Retina (tissue), 1 donor: ENCODE measurements at regions not wholly inside any gene's neighbourhood (a gene's known extent, or its start where the extent isn't known, plus 50 kb on each side); places are given as distances from the start of the nearest gene placed in this dataset.
"Not testable (repeated sequence)": the region's sequence is repeated elsewhere in the genome, so short reads cannot be mapped to it uniquely, and the experiment has no call there.

Source experiments
- DNase-seq: peaks from one replicate; pipeline ENCODE4 v3.0.0-alpha.2; 2016

GRCh38 chr1:233790662-233791371 lies 113.7 kb upstream of the SLC35F3 start:
- DNase-seq: peak; percentile 71

GRCh38 chr1:233791372-233791703 lies 113.1 kb upstream of the SLC35F3 start:
- DNase-seq: no peak

- DNase-seq: peak; percentile 25
These were observed 112.8 kb upstream of the SLC35F3 start for GRCh38 chr1:233791721-233792120.

GRCh38 chr1:233794863-233795262 lies 109.6 kb upstream of the SLC35F3 start:
- no peak for DNase-seq

GRCh38 chr1:233796146-233796783 lies 108.2 kb upstream of the SLC35F3 start:
- no peak for DNase-seq

- DNase-seq: no peak
These were observed 101.9 kb upstream of the SLC35F3 start for GRCh38 chr1:233802611-233803010.

GRCh38 chr1:233805786-233806185 lies 98.7 kb upstream of the SLC35F3 start:
- DNase-seq: no peak

GRCh38 chr1:233815357-233815756 lies 89.1 kb upstream of the SLC35F3 start:
- DNase-seq: no peak

GRCh38 chr1:233815865-233816264 lies 88.6 kb upstream of the SLC35F3 start:
- DNase-seq: no peak

- DNase-seq: no peak
These were observed 88.1 kb upstream of the SLC35F3 start for GRCh38 chr1:233816348-233816747.

- DNase-seq: no peak
These were observed 85.4 kb upstream of the SLC35F3 start for GRCh38 chr1:233819042-233819441.

- DNase-seq: not testable (repeated sequence)
These were observed 80.3 kb upstream of the SLC35F3 start for GRCh38 chr1:233824179-233824578.

GRCh38 chr1:233827937-233828336 lies 76.5 kb upstream of the SLC35F3 start:
- DNase-seq: not testable (repeated sequence)

GRCh38 chr1:233828480-233828879 lies 76.0 kb upstream of the SLC35F3 start:
- no peak for DNase-seq

- DNase-seq: no peak
These were observed 69.9 kb upstream of the SLC35F3 start for GRCh38 chr1:233834609-233835008.

- DNase-seq: not testable (repeated sequence)
These were observed 66.3 kb upstream of the SLC35F3 start for GRCh38 chr1:233838207-233838606.

GRCh38 chr1:233843525-233844204 lies 60.8 kb upstream of the SLC35F3 start:
- DNase-seq: no peak

- no peak for DNase-seq
These were observed 60.2 kb upstream of the SLC35F3 start for GRCh38 chr1:233844275-233844674.

GRCh38 chr1:233844692-233845091 lies 59.8 kb upstream of the SLC35F3 start:
- no peak for DNase-seq
